Neutrophil (primary cell): ENCODE measurements at regions not wholly inside any gene's neighbourhood (a gene's known extent, or its start where the extent isn't known, plus 50 kb on each side); places are given as distances from the start of the nearest gene placed in this dataset.

ENCODE experiments used
- H3K27ac ChIP-seq: fragments of 200-600 bp; sonication (generic); 2 replicates; pipeline ENCODE4 v1.5.1; 2016; ENCODE audit warnings: mild to moderate bottlenecking, moderate library complexity
- H3K27me3 ChIP-seq: fragments of 200-600 bp; sonication (generic); 2 replicates; pipeline ENCODE4 v1.6.0; 2016; ENCODE audit warnings: mild to moderate bottlenecking
- H3K36me3 ChIP-seq: fragments of 200-600 bp; sonication (generic); 2 replicates; pipeline ENCODE4 v1.5.1; 2017
- H3K4me1 ChIP-seq, 2 experiments: fragments of 200-600 bp in 1 of 2; sonication (generic) in 1 of 2; 1 replicate in 1 of 2; 2 replicates in 1 of 2; pipeline versions ENCODE4 v1.5.1 to v1.6.1; 2013 to 2016; ENCODE audit warnings: low read depth in 1 of 2, low read length in 1 of 2, mild to moderate bottlenecking in 1 of 2, moderate library complexity in 1 of 2; ENCODE audit not compliant: control insufficient read depth in 1 of 2, insufficient read depth in 1 of 2
- H3K4me3 ChIP-seq, 2 experiments: fragments of 200-600 bp in 1 of 2; sonication (generic) in 1 of 2; 1 replicate in 1 of 2; 2 replicates in 1 of 2; pipeline ENCODE4 v1.5.1; 2013 to 2016; ENCODE audit warnings: low read depth in 1 of 2, low read length in 1 of 2, mild to moderate bottlenecking in 1 of 2, moderate library complexity in 1 of 2
- H3K9me3 ChIP-seq: fragments of 200-600 bp; sonication (generic); 2 replicates; pipeline ENCODE4 v1.5.1; 2016
- TF ChIP-seq, protein P1 (sequence below): fragments of 200-600 bp; sonication (generic); IDR thresholded peaks from 2 replicates; pipeline ENCODE4 v1.5.1; 2016; ENCODE audit warnings: antibody characterized with exemption

DNA sequence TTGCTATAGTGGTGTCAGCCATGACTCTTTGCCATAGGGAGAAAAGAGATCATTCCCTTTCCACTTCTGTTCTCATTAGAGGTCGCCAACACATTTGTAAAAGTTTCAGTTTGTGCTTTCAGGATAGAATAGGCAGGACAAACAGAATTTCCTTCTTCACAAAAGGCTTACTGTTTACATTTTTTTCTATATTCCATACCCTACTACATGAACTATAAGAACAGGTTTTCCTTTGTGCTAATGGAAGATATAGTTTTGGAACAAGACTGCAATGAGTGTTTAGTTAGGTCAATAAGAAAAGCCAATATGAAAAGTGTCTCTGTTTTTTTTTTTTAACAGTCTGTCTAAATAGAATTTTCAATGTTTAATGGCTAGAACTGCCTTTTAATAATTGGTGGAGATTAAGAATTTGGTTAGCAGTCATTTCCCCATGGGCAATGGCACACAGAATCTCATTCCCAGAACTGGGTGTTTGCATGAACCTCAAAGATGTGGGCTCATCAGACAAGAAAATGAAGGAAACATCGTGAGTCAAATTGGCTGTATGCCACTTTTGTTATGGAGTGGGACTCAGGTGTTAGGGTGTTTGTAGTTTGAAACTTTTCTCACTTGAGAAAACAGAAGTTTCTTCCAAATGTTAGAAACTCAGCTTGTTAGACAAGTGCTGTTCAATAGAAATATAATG is 75.2 kb upstream of the PRLR start:
- Histone ChIP-seq H3K4me1 (no peaks in the 10 kb centered on the region), H3K4me3 (no peak overlapping the region), H3K9me3 (no peaks in the 10 kb centered on the region), H3K27me3 (no peaks in the 10 kb centered on the region), H3K27ac (no peak overlapping the region), H3K36me3 (no peaks in the 10 kb centered on the region)
- TF ChIP-seq, protein P1, sequence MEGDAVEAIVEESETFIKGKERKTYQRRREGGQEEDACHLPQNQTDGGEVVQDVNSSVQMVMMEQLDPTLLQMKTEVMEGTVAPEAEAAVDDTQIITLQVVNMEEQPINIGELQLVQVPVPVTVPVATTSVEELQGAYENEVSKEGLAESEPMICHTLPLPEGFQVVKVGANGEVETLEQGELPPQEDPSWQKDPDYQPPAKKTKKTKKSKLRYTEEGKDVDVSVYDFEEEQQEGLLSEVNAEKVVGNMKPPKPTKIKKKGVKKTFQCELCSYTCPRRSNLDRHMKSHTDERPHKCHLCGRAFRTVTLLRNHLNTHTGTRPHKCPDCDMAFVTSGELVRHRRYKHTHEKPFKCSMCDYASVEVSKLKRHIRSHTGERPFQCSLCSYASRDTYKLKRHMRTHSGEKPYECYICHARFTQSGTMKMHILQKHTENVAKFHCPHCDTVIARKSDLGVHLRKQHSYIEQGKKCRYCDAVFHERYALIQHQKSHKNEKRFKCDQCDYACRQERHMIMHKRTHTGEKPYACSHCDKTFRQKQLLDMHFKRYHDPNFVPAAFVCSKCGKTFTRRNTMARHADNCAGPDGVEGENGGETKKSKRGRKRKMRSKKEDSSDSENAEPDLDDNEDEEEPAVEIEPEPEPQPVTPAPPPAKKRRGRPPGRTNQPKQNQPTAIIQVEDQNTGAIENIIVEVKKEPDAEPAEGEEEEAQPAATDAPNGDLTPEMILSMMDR, result no peak

GRCh38 chr5:35304291-35304690 is 74.0 kb upstream of the PRLR start:
- Histone ChIP-seq H3K4me1 (no peaks in the 10 kb centered on the region), H3K36me3 (no peaks in the 10 kb centered on the region), H3K4me3 (no peak overlapping the region), H3K9me3 (no peaks in the 10 kb centered on the region), H3K27me3 (no peaks in the 10 kb centered on the region), H3K27ac (no peak overlapping the region)
- TF ChIP-seq, protein P1, result no peak

- Histone ChIP-seq H3K27me3 (no peaks in the 10 kb centered on the region), H3K27ac (no peak overlapping the region), H3K9me3 (no peaks in the 10 kb centered on the region), H3K4me3 (no peak overlapping the region), H3K36me3 (no peaks in the 10 kb centered on the region), H3K4me1 (no peaks in the 10 kb centered on the region)
- TF ChIP-seq, protein P1, result no peak
Observed at GRCh38 chr5:35303152-35303551, 72.9 kb upstream of the PRLR start.

DNA sequence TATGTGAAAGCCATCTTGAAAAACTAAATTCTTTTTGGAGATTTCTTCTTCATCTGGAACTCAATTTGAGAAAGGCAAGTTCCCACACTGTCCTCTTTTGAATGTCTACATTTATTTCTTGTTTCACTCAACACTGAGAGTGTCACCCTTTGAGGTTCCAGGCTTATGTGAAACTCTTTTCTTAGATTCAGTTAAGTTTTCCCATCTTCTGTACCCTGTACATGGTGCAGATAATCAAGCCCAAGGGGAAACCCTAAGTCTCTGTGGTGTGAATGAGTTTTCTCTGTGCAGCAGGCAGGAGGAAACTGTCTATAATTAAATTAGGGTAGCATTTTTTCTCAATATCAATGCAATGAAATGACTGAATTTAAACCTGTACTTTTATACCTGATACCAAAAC is 72.3 kb upstream of the PRLR start:
- Histone ChIP-seq H3K9me3 (no peaks in the 10 kb centered on the region), H3K4me1 (no peaks in the 10 kb centered on the region), H3K4me3 (no peak overlapping the region), H3K36me3 (no peaks in the 10 kb centered on the region), H3K27ac (no peak overlapping the region), H3K27me3 (no peaks in the 10 kb centered on the region)
- TF ChIP-seq, protein P1, result no peak

GRCh38 chr5:35297755-35298154 is 67.5 kb upstream of the PRLR start:
- H3K9me3 ChIP-seq, result no peaks in the 10 kb centered on the region
- H3K27me3 ChIP-seq, result no peaks in the 10 kb centered on the region
- no peaks in the 10 kb centered on the region for H3K36me3 ChIP-seq

More at GRCh38 chr5:35297755-35298154, 67.5 kb upstream of the PRLR start:
- Histone ChIP-seq H3K27ac (no peak overlapping the region), H3K4me3 (no peak overlapping the region), H3K4me1 (no peaks in the 10 kb centered on the region)
- TF ChIP-seq, protein P1, result no peak
